HG02763 (cell line): ENCODE measurements at regions not wholly inside any gene's neighbourhood (a gene's known extent, or its start where the extent isn't known, plus 50 kb on each side); places are given as distances from the start of the nearest gene placed in this dataset.

Source experiments
- ATAC-seq: cut with Tn5 transposase; IDR thresholded peaks from one replicate; pipeline ENCODE4 v1.9.1; 2021; ENCODE audit warnings: mild to moderate bottlenecking, moderate library complexity; ENCODE audit not compliant: unreplicated experiment

DNA sequence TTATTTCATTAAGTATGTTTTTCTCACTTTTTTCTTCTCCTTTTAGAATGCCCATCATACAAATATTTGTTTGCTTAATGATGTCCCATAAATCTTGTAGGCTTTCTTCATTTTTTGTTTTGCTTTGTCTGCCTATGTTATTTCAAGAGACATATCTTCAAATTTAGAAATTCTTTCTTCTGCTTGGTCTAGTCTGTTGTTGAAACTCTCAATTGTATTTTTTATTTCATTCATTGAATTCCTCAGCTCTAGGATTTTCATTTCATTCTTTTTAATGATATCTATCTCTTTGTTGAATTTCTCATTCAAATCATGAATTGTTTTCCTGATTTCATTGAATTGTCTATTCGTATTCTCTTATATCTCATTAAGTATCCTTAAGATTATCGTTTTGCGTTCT is 125.1 kb upstream of the VIPR2 start:
- no peak for ATAC-seq

DNA sequence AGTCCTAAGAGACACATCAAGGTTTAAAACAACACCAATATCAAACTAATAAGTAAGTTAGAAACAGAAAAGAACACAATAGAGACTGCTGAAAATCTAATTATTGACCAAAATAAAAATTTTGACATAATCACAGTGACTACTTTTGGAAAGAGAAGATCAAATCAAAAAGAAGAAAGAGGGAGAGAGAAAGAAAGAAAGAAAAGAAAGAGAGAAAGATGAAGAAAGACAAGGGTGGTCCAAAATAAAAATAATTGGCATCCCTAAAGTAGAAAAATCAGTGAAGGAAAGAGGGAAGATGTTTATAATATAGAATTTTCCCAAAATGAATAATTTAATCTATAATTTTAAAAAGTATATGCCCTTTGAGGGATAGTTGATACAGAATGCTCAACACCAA is 118.8 kb upstream of the VIPR2 start:
- ATAC-seq: no peak

- no peak for ATAC-seq
Observed at GRCh38 chr7:159253657-159254056, 109.0 kb upstream of the VIPR2 start.

GRCh38 chr7:159250471-159250870 is 105.8 kb upstream of the VIPR2 start:
- ATAC-seq: no peak

DNA sequence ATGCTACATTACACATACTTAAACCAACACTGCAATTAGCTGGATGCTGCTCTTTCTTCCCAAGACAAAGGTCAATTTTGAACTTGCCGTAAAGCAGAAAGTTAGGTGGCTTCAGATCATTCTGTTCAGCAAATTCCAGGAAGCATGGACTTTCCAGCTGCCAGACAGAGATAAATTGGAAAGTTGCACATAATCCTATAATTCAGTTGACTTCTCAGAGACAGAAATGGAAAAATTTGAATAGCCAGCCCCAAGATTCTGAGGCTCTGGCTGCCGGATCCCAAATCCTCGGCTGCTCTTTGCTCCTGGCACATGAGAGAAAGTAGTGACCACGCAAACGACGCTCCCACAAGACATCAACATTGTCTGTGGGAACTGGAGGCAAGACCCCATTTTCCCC is 105.0 kb upstream of the VIPR2 start:
- ATAC-seq: no peak

DNA sequence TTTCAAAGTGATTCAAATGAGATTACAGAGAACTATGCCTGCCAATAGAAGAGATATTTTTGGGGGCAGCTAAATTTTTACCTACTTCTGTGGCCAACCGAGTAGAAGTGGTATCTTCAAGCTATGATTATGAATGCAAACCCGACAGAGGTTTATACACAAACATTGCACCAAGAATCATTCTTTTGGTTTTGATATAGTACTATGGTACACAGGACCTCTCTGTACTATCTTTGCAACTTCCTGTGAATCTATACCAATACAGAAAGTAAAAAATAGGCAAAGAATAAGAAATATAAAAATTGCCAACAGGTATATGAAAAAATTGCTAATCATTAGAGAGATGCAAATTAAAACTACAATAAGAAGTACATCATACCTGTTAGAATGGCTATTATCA is 103.2 kb upstream of the VIPR2 start:
- no peak for ATAC-seq

DNA sequence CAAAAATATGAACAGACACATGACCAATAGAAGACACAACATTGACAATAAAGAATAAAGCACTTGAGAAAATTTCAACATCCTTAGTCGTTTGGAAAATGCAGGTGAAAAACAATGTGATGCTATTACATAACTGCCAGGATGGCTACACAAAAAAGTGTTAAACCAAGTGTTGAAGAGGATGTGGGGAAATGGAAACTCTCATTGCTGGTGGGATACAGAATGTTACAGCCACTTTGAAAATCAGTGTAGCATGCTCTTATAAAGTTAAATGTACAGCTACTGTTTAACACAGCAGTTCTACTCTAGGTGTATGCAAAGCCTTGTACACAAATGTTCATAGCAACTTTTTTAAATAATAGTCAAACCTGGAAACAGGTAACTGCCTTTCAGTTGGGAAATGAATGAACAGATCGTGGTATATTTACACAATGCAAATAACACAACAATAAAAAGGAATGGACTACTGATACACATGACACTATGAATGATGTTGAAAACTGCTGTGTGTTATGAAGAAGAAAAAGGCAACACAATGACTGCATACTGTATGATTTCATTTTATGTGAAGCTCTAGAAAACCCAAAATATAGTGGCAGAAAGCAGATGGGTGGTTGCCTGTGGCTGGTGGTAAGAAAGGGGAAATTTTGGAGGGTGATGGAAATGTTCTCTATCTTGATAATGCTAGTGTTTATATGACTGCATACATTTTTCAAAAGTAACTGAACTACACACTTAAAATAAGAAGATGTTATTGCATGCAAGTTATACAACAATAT is 102.2 kb upstream of the VIPR2 start:
- no peak for ATAC-seq

DNA sequence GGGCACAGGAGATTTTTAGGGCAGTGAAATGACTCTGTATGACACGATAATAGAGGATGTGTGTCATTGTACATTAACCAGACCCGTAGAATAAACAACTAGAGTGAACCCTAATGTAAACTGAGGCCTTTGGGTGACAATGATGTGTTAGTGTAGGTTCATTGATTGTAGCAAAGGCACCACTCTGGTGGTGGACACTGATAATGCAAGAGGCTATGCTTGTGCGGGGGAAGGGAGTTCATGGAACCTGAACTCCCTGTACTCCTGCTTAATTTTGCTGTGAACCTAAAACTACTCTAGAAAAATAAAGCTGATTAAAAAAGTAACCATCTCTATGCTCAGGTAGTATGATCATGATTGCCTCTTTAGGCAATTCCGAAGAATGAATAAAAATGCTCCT is 96.3 kb upstream of the VIPR2 start:
- no peak for ATAC-seq

DNA sequence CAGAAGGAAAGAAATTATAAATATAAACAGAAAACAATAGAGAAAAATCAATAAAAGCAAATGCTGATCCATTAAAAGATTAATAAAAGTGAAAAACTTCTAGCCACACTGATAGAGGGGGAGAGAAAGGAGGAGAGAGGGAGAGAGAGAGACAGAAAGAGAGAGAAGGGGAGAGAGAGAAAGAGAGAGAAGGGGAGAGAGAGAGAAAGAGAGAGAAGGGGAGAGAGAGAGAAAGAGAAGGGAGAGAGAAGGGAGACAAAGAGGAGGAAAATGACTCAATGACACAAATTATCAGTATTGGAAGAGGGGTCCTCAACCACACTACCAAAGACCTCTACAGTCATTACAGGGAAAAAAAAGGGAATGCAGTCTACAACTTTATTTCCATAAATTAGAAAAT is 94.4 kb upstream of the VIPR2 start:
- ATAC-seq: no peak

GRCh38 chr7:159238541-159238940 is 93.9 kb upstream of the VIPR2 start:
- no peak for ATAC-seq

- ATAC-seq: no peak
Observed at GRCh38 chr7:159237022-159237653, 92.5 kb upstream of the VIPR2 start.

- ATAC-seq: no peak
Observed at GRCh38 chr7:159231017-159231416, 86.3 kb upstream of the VIPR2 start.

- no peak for ATAC-seq
Observed at GRCh38 chr7:159229683-159230475, 85.2 kb upstream of the VIPR2 start.

DNA sequence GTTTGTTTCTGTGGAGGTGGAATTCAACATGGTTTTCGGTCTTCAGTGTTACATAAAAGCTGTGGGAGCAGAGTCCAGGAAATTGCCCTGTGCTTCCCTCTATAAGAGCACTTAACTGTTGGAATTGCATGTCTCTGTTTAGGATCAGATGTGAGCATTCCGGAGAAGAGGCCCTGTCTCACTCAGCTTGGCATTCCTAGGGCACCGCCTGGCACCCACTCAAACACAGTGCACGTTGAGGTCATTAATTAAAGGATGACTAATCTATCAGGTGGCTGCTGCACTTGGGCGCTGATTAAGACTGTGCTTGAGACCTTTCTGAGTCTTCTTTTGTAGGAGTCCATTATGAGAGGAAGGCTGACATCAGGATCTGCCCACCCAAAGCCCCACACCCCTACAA is 82.8 kb upstream of the VIPR2 start:
- ATAC-seq: no peak

- no peak for ATAC-seq
Observed at GRCh38 chr7:159226011-159226702, 81.5 kb upstream of the VIPR2 start.

DNA sequence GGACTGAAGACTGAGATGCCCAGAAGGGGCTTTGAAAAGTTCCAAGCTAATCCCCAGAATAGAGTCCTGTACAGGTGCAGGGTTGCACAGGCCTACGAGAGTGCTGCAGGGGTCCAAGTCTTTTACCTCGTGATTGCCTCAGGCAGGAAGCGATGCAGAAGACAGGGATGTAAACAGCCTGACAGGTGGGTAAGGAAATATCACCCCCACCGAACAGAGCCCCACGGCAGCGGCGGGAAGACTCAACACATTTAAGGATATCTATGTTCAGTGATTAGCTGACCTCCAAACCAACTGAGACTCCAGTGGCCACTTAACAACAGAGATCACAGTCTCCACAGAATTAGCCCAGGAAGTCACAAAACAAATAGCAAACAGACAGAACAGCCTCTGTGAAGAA is 73.9 kb upstream of the VIPR2 start:
- no peak for ATAC-seq

DNA sequence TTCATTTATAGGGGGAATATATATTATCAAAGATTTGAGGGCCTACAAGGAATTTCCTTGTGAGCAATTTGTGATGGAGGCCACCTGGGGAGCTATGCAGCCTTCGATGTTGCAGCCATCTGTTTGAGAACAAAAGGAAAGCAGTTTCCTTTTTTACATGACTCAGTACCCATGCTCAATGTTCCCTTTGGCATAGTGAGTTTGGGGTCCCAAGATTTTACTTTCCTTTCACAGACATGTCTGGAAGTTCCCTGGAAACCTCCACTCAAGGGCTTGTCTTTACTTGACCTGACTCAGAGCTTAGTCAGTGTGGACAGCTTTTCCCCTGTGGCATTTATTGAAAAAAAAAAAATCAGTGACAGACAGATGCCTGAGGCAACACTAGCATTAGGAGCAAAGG is 73.5 kb upstream of the VIPR2 start:
- no peak for ATAC-seq

- ATAC-seq: no peak
Observed at GRCh38 chr7:159215076-159215475, 70.4 kb upstream of the VIPR2 start.

- ATAC-seq: no peak
Observed at GRCh38 chr7:159213253-159213652, 68.6 kb upstream of the VIPR2 start.

DNA sequence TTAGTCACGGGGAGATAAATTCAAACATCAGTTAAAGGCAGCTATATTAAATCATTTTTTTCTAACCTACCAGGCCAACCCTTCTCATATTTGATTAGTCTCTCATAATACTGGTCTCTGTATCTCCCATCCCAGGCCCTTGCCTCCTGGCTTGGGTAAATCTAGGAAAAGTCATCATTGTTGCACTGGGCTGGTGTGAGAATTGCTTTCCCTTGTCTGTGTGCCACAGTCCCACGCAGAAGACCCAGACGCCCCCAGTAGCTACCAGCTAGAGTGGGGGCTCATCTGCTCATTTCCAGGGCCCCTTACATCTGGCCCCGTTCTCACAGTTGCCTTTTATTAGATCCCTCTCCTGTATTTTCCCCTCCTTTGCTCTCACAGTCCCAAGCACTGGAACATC is 67.6 kb upstream of the VIPR2 start:
- no peak for ATAC-seq

GRCh38 chr7:159211540-159212182 is 67.0 kb upstream of the VIPR2 start:
- ATAC-seq: no peak
